ENCODE measurements at regions not wholly inside any gene's neighbourhood (a gene's known extent, or its start where the extent isn't known, plus 50 kb on each side); places are given as distances from the start of the nearest gene placed in this dataset.

GRCh38 chr11:28887681-28888080 lies 779.5 kb downstream of the METTL15 start:
- Histone ChIP-seq H3K36me3 (replicated peaks in 1 of 2; ENCODE audit: control extremely low read depth in 1 of 2, control insufficient read depth in 1 of 2, extremely low read depth in 1 of 2, insufficient read depth in 2 of 2, low read length in 1 of 2) (no peaks in the 10 kb centered on the region), H4K20me1 (ENCODE audit: control insufficient read depth, insufficient read depth, low read length, poor library complexity, severe bottlenecking) (no peaks in the 10 kb centered on the region), H3K4me3 (ENCODE audit: control extremely low read depth in 1 of 5, extremely low read depth in 1 of 5, insufficient read depth in 1 of 5, low read depth in 2 of 5, low read length in 4 of 5) (no peak overlapping the region), H3K4me2 (replicated peaks; ENCODE audit: low read depth, low read length, poor library complexity, severe bottlenecking) (no peak overlapping the region), H3K4me1 (ENCODE audit: control insufficient read depth in 2 of 2, insufficient read depth in 2 of 2, low read length in 2 of 2) (no peaks in the 10 kb centered on the region), H3K79me2 (ENCODE audit: control insufficient read depth, insufficient read depth, low read length) (no peaks in the 10 kb centered on the region), H3K9me3 (ENCODE audit: control extremely low read depth in 1 of 3, control insufficient read depth in 2 of 3, insufficient read depth in 1 of 3, low read length in 2 of 3) (peaks cover 0 to 4% (median 0%) of the 10 kb centered on the region in 3 donors), H2AFZ (ENCODE audit: insufficient read depth, low read depth, low read length, poor library complexity, severe bottlenecking) (no peak overlapping the region), H3K27me3 (replicated peaks in 1 of 4; ENCODE audit: control extremely low read depth in 1 of 4, control insufficient read depth in 3 of 4, insufficient read depth in 4 of 4, low read length in 3 of 4) (no peaks in the 10 kb centered on the region), H3K27ac (ENCODE audit: low read length in 2 of 2) (no peak overlapping the region), H3K9ac (ENCODE audit: low read length) (no peak overlapping the region)
- DNase-seq (no peak), ATAC-seq (ENCODE audit: low read depth) (no peak)
- POLR2A ChIA-PET = no interaction called here
- H3K4me1 Mint-ChIP-seq = no peaks in the 10 kb centered on the region
- TF ChIP-seq CTCF (IDR thresholded peaks at IDR 0.05) (no peak), EZH2 (IDR thresholded peaks at IDR 0.05; ENCODE audit: borderline replicate concordance, insufficient read depth, low read depth, low read length, poor library complexity, severe bottlenecking) (no peak)
- CTCF ChIA-PET = no interaction called here
- WGBS (ENCODE audit: insufficient coverage) = no CpG with 5 or more reads among the region's 1 CpG
- intact Hi-C loops (cut with micrococcal nuclease) = no loop called here
- H3K27me3 Mint-ChIP-seq = no peaks in the 10 kb centered on the region
- H3K27ac Mint-ChIP-seq = no peak overlapping the region
- H3K4me3 Mint-ChIP-seq = no peak overlapping the region
- H3K9me3 Mint-ChIP-seq (ENCODE audit: insufficient read depth) = peaks cover 12% of the 10 kb centered on the region

- Mint-ChIP-seq H3K4me3 (no peak overlapping the region), H3K9me3 (ENCODE audit: insufficient read depth) (peaks cover 9% of the 10 kb centered on the region), H3K4me1 (no peaks in the 10 kb centered on the region), H3K27ac (no peak overlapping the region), H3K27me3 (no peaks in the 10 kb centered on the region)
- no peaks in the 10 kb centered on the region for H3K27me3 ChIP-seq (replicated peaks in 1 of 4; ENCODE audit: control extremely low read depth in 1 of 4, control insufficient read depth in 3 of 4, insufficient read depth in 4 of 4, low read length in 3 of 4)
- H2AFZ ChIP-seq (ENCODE audit: insufficient read depth, low read depth, low read length, poor library complexity, severe bottlenecking) = no peak overlapping the region
- H3K9me3 ChIP-seq (ENCODE audit: control extremely low read depth in 1 of 3, control insufficient read depth in 2 of 3, insufficient read depth in 1 of 3, low read length in 2 of 3) = peaks cover 0 to 1% (median 0%) of the 10 kb centered on the region in 3 donors
- TF ChIP-seq CTCF (IDR thresholded peaks at IDR 0.05) (no peak), EZH2 (IDR thresholded peaks at IDR 0.05; ENCODE audit: borderline replicate concordance, insufficient read depth, low read depth, low read length, poor library complexity, severe bottlenecking) (no peak)
- 100% methylated on average over 1 of the region's 2 CpGs for WGBS (ENCODE audit: insufficient coverage)
- no peak overlapping the region for H3K27ac ChIP-seq (ENCODE audit: low read length in 2 of 2)
- H4K20me1 ChIP-seq (ENCODE audit: control insufficient read depth, insufficient read depth, low read length, poor library complexity, severe bottlenecking) = no peaks in the 10 kb centered on the region
- DNase-seq = no peak
- no peaks in the 10 kb centered on the region for H3K4me1 ChIP-seq (ENCODE audit: control insufficient read depth in 2 of 2, insufficient read depth in 2 of 2, low read length in 2 of 2)
- H3K79me2 ChIP-seq (ENCODE audit: control insufficient read depth, insufficient read depth, low read length) = no peaks in the 10 kb centered on the region
- no peak overlapping the region for H3K9ac ChIP-seq (ENCODE audit: low read length)
- intact Hi-C loops (cut with micrococcal nuclease) = no loop called here
- H3K36me3 ChIP-seq (replicated peaks in 1 of 2; ENCODE audit: control extremely low read depth in 1 of 2, control insufficient read depth in 1 of 2, extremely low read depth in 1 of 2, insufficient read depth in 2 of 2, low read length in 1 of 2) = no peaks in the 10 kb centered on the region
- no peak for ATAC-seq (ENCODE audit: low read depth)
- H3K4me2 ChIP-seq (replicated peaks; ENCODE audit: low read depth, low read length, poor library complexity, severe bottlenecking) = no peak overlapping the region
- ChIA-PET CTCF (no interaction called here), POLR2A (no interaction called here)
- no peak overlapping the region for H3K4me3 ChIP-seq (ENCODE audit: control extremely low read depth in 1 of 5, extremely low read depth in 1 of 5, insufficient read depth in 1 of 5, low read depth in 2 of 5, low read length in 4 of 5)
Observed at GRCh38 chr11:28879869-28880268, 771.7 kb downstream of the METTL15 start.

Data from B cell (primary cell).